H1 (cell line): ENCODE measurements at regions not wholly inside any gene's neighbourhood (a gene's known extent, or its start where the extent isn't known, plus 50 kb on each side); places are given as distances from the start of the nearest gene placed in this dataset.

Experiments used
- ATF2 ChIP-seq: IDR thresholded peaks from 2 replicates; pipeline ENCODE4 v1.6.1; 2012; ENCODE audit warnings: low read length, inconsistent platforms
- CREB1 ChIP-seq: IDR thresholded peaks from 2 replicates; pipeline ENCODE4 v1.6.1; 2012; ENCODE audit warnings: inconsistent platforms
- CTCF ChIP-seq, 3 experiments: IDR thresholded peaks; 1 replicate in 2 of 3; 2 replicates in 1 of 3; pipeline versions ENCODE4 v1.5.1 to v1.6.1; 2011; ENCODE audit warnings: low read length in 3 of 3, mild to moderate bottlenecking in 3 of 3, inconsistent platforms in 2 of 3, low read depth in 1 of 3, moderate library complexity in 1 of 3; ENCODE audit not compliant: insufficient read depth in 1 of 3; ENCODE audit errors: control extremely low read depth in 1 of 3
- EP300 ChIP-seq, 2 experiments: IDR thresholded peaks; 1 replicate in 1 of 2; 2 replicates in 1 of 2; pipeline ENCODE4 v1.6.1; 2011 to 2012; ENCODE audit warnings: low read depth in 2 of 2, low read length in 2 of 2, mild to moderate bottlenecking in 2 of 2, borderline replicate concordance in 1 of 2, inconsistent platforms in 1 of 2, moderate library complexity in 1 of 2
- EZH2 ChIP-seq: fragments of 200-600 bp; sonication (generic); IDR thresholded peaks from 2 replicates; pipeline ENCODE4 v1.7.1; 2012; ENCODE audit warnings: low read depth, mild to moderate bottlenecking, moderate library complexity, low read length, inconsistent platforms; ENCODE audit not compliant: severe bottlenecking
- GTF2F1 ChIP-seq: IDR thresholded peaks from 2 replicates; pipeline ENCODE4 v1.6.1; 2012; ENCODE audit warnings: low read depth, low read length, improper control_type of control experiment, borderline replicate concordance
- JUN ChIP-seq: IDR thresholded peaks from 2 replicates; pipeline ENCODE4 v1.6.1; 2011; ENCODE audit warnings: low read depth, mild to moderate bottlenecking, improper control_type of control experiment, low read length
- POLR2A ChIP-seq, 2 experiments: IDR thresholded peaks; 1 replicate in 1 of 2; 2 replicates in 1 of 2; pipeline ENCODE4 v1.6.1; 2011; ENCODE audit warnings: low read depth in 2 of 2, low read length in 2 of 2, mild to moderate bottlenecking in 2 of 2; ENCODE audit errors: control extremely low read depth in 1 of 2
- POLR2AphosphoS5 ChIP-seq: IDR thresholded peaks from 2 replicates; pipeline ENCODE4 v1.6.1; 2011; ENCODE audit warnings: low read depth, low read length
- RBBP5 ChIP-seq: IDR thresholded peaks from 2 replicates; pipeline ENCODE4 v1.7.1; 2012; ENCODE audit warnings: low read depth, mild to moderate bottlenecking, inconsistent platforms, low read length, moderate library complexity, borderline replicate concordance
- RXRA ChIP-seq: IDR thresholded peaks from 2 replicates; pipeline ENCODE4 v1.6.1; 2011; ENCODE audit warnings: low read depth, mild to moderate bottlenecking, low read length, moderate library complexity; ENCODE audit not compliant: insufficient read depth
- SIN3A ChIP-seq, 2 experiments: IDR thresholded peaks in 1 of 2; conservative IDR thresholded peaks in 1 of 2; 2 replicates each; pipeline ENCODE4 v1.6.1; 2011 to 2012; ENCODE audit warnings: low read length in 2 of 2, improper control_type of control experiment in 1 of 2, low read depth in 1 of 2, mild to moderate bottlenecking in 1 of 2
- SP1 ChIP-seq: IDR thresholded peaks from 2 replicates; pipeline ENCODE4 v1.6.1; 2011; ENCODE audit warnings: low read depth, low read length
- SRF ChIP-seq: IDR thresholded peaks from 2 replicates; pipeline ENCODE4 v1.6.1; 2011; ENCODE audit warnings: mild to moderate bottlenecking, low read depth, low read length, moderate library complexity

- TF ChIP-seq POLR2A (IDR thresholded peaks at IDR 0.05; ENCODE audit: control extremely low read depth in 1 of 2, low read depth in 2 of 2, low read length in 2 of 2) (no peak), POLR2AphosphoS5 (no peak), JUN (no peak), EP300 (IDR thresholded peaks at IDR 0.05; ENCODE audit: borderline replicate concordance in 1 of 2, low read depth in 2 of 2, low read length in 2 of 2) (peak in 1 of 2 experiments; percentile 94; a peak in 1 of 3 replicates), CREB1 (no peak), CTCF (IDR thresholded peaks at IDR 0.05; ENCODE audit: control extremely low read depth in 1 of 3, insufficient read depth in 1 of 3, low read depth in 1 of 3, low read length in 3 of 3) (no peak), ATF2 (no peak), EZH2 (no peak), RBBP5 (peak; percentile 73; the same call in 1 of the 2 replicates), SP1 (peak; percentile 80), GTF2F1 (no peak), SRF (no peak), RXRA (no peak), SIN3A (conservative IDR thresholded peaks at IDR 0.05 in 1 of 2, IDR thresholded peaks at IDR 0.05 in 1 of 2; ENCODE audit: low read depth in 1 of 2, low read length in 2 of 2) (no peak)
Observed at GRCh38 chr3:70615286-70615685, 302.8 kb upstream of the MDFIC2 start.
